Naive B cell (primary cell): ENCODE measurements at regions not wholly inside any gene's neighbourhood (a gene's known extent, or its start where the extent isn't known, plus 50 kb on each side); places are given as distances from the start of the nearest gene placed in this dataset.
"Not testable (repeated sequence)": the region's sequence is repeated elsewhere in the genome, so short reads cannot be mapped to it uniquely, and the experiment has no call there.

Experiments used
- ATAC-seq, 2 donors: fragments of 150-1000 bp; cut with Tn5 transposase; 2 replicates each; pipeline ENCODE4 v1.10.0; 2021; ENCODE audit warnings: low read depth in 2 of 2, mild to moderate bottlenecking in 2 of 2, moderate library complexity in 2 of 2
- DNase-seq: peaks from one replicate; pipeline ENCODE4 v3.0.0; 2022
- H3K27ac Mint-ChIP-seq, 6 donors: one replicate each; pipeline ENCODE4 v1.8.0; 2020 to 2022; ENCODE audit warnings: mild to moderate bottlenecking in 6 of 6, mixed read lengths in 6 of 6, moderate library complexity in 5 of 6, inconsistent platforms in 2 of 6
- H3K27me3 Mint-ChIP-seq, 3 donors: one replicate each; pipeline ENCODE4 v1.8.0; 2021 to 2022; ENCODE audit warnings: mixed read lengths in 3 of 3, mild to moderate bottlenecking in 1 of 3
- H3K36me3 Mint-ChIP-seq, 2 donors: one replicate each; pipeline ENCODE4 v1.8.0; 2020 to 2022; ENCODE audit warnings: mixed read lengths in 2 of 2, inconsistent platforms in 1 of 2, mild to moderate bottlenecking in 1 of 2
- H3K4me1 Mint-ChIP-seq, 3 donors: one replicate each; pipeline ENCODE4 v1.8.0; 2020 to 2022; ENCODE audit warnings: mixed read lengths in 3 of 3, inconsistent platforms in 1 of 3, mild to moderate bottlenecking in 1 of 3, moderate library complexity in 1 of 3
- H3K4me3 Mint-ChIP-seq, 8 donors: one replicate each; pipeline ENCODE4 v1.8.0; 2020 to 2022; ENCODE audit warnings: mild to moderate bottlenecking in 8 of 8, mixed read lengths in 8 of 8, moderate library complexity in 8 of 8, inconsistent platforms in 2 of 8
- H3K9me3 Mint-ChIP-seq, 7 donors: one replicate each; pipeline ENCODE4 v1.8.0; 2020 to 2022; ENCODE audit warnings: mixed read lengths in 7 of 7, mild to moderate bottlenecking in 5 of 7, inconsistent platforms in 2 of 7, moderate library complexity in 1 of 7

GRCh38 chr3:137304313-137305056 lies 346.7 kb downstream of the IL20RB start:
- H3K27me3 Mint-ChIP-seq: no peaks in the 10 kb centered on the region

DNA sequence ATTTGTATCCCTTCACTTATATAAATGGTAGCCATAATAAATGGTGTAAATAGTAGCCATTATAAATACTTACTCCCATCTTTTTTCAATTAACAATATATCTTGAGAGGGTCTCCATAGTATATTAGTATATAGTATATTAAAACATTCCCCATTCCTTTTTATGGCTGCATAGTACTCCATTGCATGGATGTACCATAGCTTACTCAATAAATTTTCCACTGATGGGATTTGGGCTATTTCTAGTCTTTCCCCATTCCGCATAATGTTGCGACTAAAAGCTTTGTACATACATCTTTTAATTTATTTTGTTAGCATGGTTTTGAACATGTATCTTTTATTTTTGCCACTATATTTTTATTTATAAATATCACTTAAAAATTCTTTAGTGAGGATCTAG lies 366.3 kb downstream of the IL20RB start:
- no peak overlapping the region for H3K27ac Mint-ChIP-seq
- H3K4me3 Mint-ChIP-seq: no peak overlapping the region
- H3K36me3 Mint-ChIP-seq: no peaks in the 10 kb centered on the region
- H3K27me3 Mint-ChIP-seq: no peaks in the 10 kb centered on the region
- H3K9me3 Mint-ChIP-seq: peaks cover 6 to 22% (median 8%) of the 10 kb centered on the region in 7 donors
- no peak for ATAC-seq
- no peaks in the 10 kb centered on the region for H3K4me1 Mint-ChIP-seq
- no peak for DNase-seq

More at GRCh38 chr3:137304313-137305056, 346.7 kb downstream of the IL20RB start:
- Mint-ChIP-seq H3K27ac (no peak overlapping the region), H3K4me1 (no peaks in the 10 kb centered on the region), H3K9me3 (peaks cover 0 to 12% (median 4%) of the 10 kb centered on the region in 7 donors), H3K36me3 (no peaks in the 10 kb centered on the region), H3K4me3 (no peak overlapping the region)
- no peak for ATAC-seq
- DNase-seq: no peak

GRCh38 chr3:137325170-137325569 lies 367.4 kb downstream of the IL20RB start:
- no peaks in the 10 kb centered on the region for H3K4me1 Mint-ChIP-seq
- no peak for DNase-seq
- H3K27ac Mint-ChIP-seq: no peak overlapping the region
- no peak for ATAC-seq
- no peaks in the 10 kb centered on the region for H3K36me3 Mint-ChIP-seq
- no peaks in the 10 kb centered on the region for H3K27me3 Mint-ChIP-seq
- peaks cover 6 to 22% (median 9%) of the 10 kb centered on the region in 7 donors for H3K9me3 Mint-ChIP-seq
- no peak overlapping the region for H3K4me3 Mint-ChIP-seq

DNA sequence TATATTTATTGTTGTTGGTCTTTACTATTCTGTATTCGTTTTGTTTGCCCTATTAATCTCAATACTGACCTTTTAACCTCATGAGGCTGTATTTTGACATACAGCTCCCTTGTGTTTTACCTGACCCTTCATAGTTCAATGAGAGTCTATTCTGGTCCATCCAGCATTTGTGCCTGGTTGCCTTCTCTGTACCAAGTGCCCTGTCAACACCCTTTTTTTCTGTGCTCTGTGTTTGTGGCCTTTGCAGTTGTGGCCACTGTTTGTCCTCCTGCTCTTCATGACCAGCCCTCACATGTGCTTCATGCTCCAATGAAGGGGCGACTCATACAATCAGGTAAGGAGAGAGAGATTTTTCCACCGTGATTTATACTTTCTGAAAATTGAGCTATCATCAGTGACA lies 368.2 kb downstream of the IL20RB start:
- no peaks in the 10 kb centered on the region for H3K36me3 Mint-ChIP-seq
- H3K9me3 Mint-ChIP-seq: peaks cover 6 to 22% (median 15%) of the 10 kb centered on the region in 7 donors
- no peak for ATAC-seq
- no peak for DNase-seq
- no peak overlapping the region for H3K4me3 Mint-ChIP-seq
- no peak overlapping the region for H3K27ac Mint-ChIP-seq
- no peaks in the 10 kb centered on the region for H3K4me1 Mint-ChIP-seq
- H3K27me3 Mint-ChIP-seq: no peaks in the 10 kb centered on the region

DNA sequence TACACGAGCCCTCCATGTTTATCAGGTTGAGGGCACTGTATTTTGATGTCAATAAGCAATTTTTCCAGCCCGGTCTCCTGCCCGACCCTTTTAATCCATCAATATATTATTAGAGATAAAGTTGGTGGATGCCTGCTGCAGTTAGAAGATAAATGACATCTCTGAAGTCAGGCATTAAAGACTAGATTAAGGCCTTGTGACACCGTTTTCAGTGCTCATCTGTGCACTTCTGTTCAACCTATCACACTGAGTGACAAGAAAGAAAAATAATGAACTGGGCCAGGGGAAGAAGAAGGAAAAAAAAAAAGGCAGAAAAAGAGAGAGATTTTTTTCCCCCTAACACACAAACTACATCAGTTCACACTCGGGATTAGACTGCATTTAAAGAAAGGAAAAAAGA lies 371.8 kb downstream of the IL20RB start:
- ATAC-seq (no peak), DNase-seq (no peak)
- H3K36me3 Mint-ChIP-seq: no peaks in the 10 kb centered on the region
- H3K4me1 Mint-ChIP-seq: no peaks in the 10 kb centered on the region
- peaks cover 4 to 27% (median 12%) of the 10 kb centered on the region in 7 donors for H3K9me3 Mint-ChIP-seq
- no peak overlapping the region for H3K27ac Mint-ChIP-seq
- no peaks in the 10 kb centered on the region for H3K27me3 Mint-ChIP-seq
- no peak overlapping the region for H3K4me3 Mint-ChIP-seq

DNA sequence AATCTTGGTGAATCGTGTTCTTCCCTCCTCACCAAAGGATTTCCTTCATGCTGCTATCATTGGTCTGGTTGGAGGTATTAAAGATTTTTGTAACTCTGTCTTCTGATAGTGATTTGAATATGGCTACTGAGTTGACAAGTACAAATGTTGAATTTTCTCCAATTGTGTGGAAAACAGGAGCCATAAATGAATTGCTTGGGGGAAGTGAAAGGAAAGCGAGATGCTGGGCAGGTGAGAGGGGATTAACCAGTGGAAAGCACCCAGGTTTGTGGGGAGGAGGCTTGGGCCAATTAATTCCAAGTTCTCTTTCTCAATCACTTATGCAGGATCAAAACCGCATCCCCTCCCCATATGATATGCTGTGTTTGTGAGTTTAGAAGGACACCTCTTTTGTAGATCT lies 372.5 kb downstream of the IL20RB start:
- H3K27me3 Mint-ChIP-seq: no peaks in the 10 kb centered on the region
- H3K4me3 Mint-ChIP-seq: no peak overlapping the region

DNA sequence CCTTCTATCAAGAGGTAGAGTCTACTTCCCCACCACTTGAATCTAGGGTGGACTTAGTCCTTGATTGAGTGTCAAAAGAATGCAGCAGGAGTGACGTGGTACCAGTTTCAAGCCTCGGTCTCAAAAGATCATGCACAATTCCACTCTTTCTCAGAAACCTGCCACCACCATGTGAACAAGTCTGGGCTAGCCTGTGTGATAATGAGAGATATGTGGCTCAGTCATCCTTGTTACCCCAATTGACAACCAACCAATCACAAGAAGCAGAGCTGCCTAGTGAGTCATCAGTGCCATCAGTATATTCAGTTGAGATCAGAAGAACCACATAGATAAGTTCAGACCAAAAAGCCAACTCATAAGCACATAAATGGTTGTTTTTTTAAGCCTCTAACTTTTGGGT lies 374.5 kb downstream of the IL20RB start:
- DNase-seq: no peak

More for the DNA sequence above, 372.5 kb downstream of the IL20RB start:
- no peak for ATAC-seq
- H3K27ac Mint-ChIP-seq: no peak overlapping the region
- no peak for DNase-seq
- H3K36me3 Mint-ChIP-seq: no peaks in the 10 kb centered on the region
- H3K4me1 Mint-ChIP-seq: no peaks in the 10 kb centered on the region
- H3K9me3 Mint-ChIP-seq: peaks cover 0 to 20% (median 6%) of the 10 kb centered on the region in 7 donors

DNA sequence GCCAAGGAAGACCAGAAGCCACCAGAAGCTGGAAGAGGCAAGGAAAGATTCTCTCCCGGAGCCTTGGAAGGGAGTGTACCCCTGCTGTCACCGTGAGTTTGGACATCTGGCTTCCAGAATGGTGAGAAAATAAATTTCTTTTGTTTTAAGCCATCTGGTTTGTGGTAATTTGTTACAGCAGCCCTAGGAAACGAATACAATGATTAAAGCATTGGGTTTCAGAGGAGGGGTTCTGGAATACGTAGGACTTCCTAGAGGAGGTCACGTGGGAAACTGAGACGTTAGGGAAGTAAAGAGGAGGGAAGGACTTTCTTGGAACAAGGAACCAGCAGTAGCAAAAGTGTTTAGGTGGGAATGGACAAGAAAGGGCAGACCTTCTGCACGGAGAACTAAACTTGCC lies 377.7 kb downstream of the IL20RB start:
- no peaks in the 10 kb centered on the region for H3K4me1 Mint-ChIP-seq
- no peak overlapping the region for H3K4me3 Mint-ChIP-seq
- H3K9me3 Mint-ChIP-seq: peaks cover 8 to 32% (median 21%) of the 10 kb centered on the region in 7 donors
- H3K27ac Mint-ChIP-seq: no peak overlapping the region
- ATAC-seq: no peak
- peaks cover 4 to 9% of the 10 kb centered on the region in 2 donors for H3K36me3 Mint-ChIP-seq
- no peaks in the 10 kb centered on the region for H3K27me3 Mint-ChIP-seq
- DNase-seq: no peak

More for the DNA sequence above, 374.5 kb downstream of the IL20RB start:
- peaks cover 0 to 15% (median 4%) of the 10 kb centered on the region in 7 donors for H3K9me3 Mint-ChIP-seq
- H3K36me3 Mint-ChIP-seq: peaks cover 0 to under 1% of the 10 kb centered on the region in 2 donors
- H3K27me3 Mint-ChIP-seq: no peaks in the 10 kb centered on the region
- no peak for ATAC-seq
- H3K27ac Mint-ChIP-seq: no peak overlapping the region
- H3K4me3 Mint-ChIP-seq: no peak overlapping the region
- H3K4me1 Mint-ChIP-seq: no peaks in the 10 kb centered on the region

- H3K4me1 Mint-ChIP-seq, DNase-seq, H3K27ac Mint-ChIP-seq, ATAC-seq, H3K27me3 Mint-ChIP-seq, H3K36me3 Mint-ChIP-seq, H3K4me3 Mint-ChIP-seq: not testable (repeated sequence)
- H3K9me3 Mint-ChIP-seq: peaks cover 10 to 33% (median 19%) of the 10 kb centered on the region in 7 donors
Measured at GRCh38 chr3:137338400-137338799, 380.6 kb downstream of the IL20RB start.

GRCh38 chr3:137343283-137343682 lies 385.5 kb downstream of the IL20RB start:
- no peak for DNase-seq
- Mint-ChIP-seq H3K27ac (no peak overlapping the region), H3K4me3 (no peak overlapping the region), H3K9me3 (peaks cover 3 to 19% (median 14%) of the 10 kb centered on the region in 7 donors), H3K27me3 (no peaks in the 10 kb centered on the region), H3K36me3 (no peaks in the 10 kb centered on the region), H3K4me1 (no peaks in the 10 kb centered on the region)
- no peak for ATAC-seq

- Mint-ChIP-seq H3K4me3 (no peak overlapping the region), H3K27ac (no peak overlapping the region), H3K27me3 (no peaks in the 10 kb centered on the region), H3K36me3 (no peaks in the 10 kb centered on the region), H3K9me3 (peaks cover 0 to 17% (median 7%) of the 10 kb centered on the region in 7 donors), H3K4me1 (no peaks in the 10 kb centered on the region)
- DNase-seq (no peak), ATAC-seq (no peak)
Measured at GRCh38 chr3:137347132-137347531, 389.3 kb downstream of the IL20RB start.

- Mint-ChIP-seq H3K4me3 (no peak overlapping the region), H3K27me3 (no peaks in the 10 kb centered on the region), H3K27ac (no peak overlapping the region), H3K36me3 (no peaks in the 10 kb centered on the region), H3K9me3 (peaks cover 0 to 14% (median 6%) of the 10 kb centered on the region in 7 donors), H3K4me1 (no peaks in the 10 kb centered on the region)
- DNase-seq (no peak), ATAC-seq (no peak)
Measured at GRCh38 chr3:137347817-137348368, 390.1 kb downstream of the IL20RB start.

DNA sequence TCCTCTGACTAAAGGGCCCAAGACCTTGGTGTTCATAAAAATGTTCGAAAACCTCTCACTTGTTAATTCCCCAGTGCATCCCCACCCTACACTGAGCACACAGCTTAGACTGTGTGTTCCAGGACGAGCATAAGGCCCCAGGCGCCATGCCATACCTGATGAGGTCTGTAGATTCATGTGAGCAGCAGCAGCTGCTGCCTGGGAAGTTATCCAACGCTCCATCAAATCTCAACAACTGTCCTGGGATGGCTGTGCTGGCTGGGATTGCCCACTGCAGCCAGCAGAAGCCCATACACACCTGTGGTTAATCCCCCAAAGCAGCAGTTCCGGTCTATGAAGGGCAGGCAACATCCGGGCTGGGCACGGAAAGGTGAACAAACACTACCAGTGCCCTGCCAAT lies 391.2 kb downstream of the IL20RB start:
- H3K27ac Mint-ChIP-seq: no peak overlapping the region
- H3K9me3 Mint-ChIP-seq: peaks cover 0 to 14% (median 7%) of the 10 kb centered on the region in 7 donors
- no peaks in the 10 kb centered on the region for H3K27me3 Mint-ChIP-seq
- DNase-seq (no peak), ATAC-seq (no peak)
- no peaks in the 10 kb centered on the region for H3K4me1 Mint-ChIP-seq
- no peak overlapping the region for H3K4me3 Mint-ChIP-seq
- no peaks in the 10 kb centered on the region for H3K36me3 Mint-ChIP-seq

DNA sequence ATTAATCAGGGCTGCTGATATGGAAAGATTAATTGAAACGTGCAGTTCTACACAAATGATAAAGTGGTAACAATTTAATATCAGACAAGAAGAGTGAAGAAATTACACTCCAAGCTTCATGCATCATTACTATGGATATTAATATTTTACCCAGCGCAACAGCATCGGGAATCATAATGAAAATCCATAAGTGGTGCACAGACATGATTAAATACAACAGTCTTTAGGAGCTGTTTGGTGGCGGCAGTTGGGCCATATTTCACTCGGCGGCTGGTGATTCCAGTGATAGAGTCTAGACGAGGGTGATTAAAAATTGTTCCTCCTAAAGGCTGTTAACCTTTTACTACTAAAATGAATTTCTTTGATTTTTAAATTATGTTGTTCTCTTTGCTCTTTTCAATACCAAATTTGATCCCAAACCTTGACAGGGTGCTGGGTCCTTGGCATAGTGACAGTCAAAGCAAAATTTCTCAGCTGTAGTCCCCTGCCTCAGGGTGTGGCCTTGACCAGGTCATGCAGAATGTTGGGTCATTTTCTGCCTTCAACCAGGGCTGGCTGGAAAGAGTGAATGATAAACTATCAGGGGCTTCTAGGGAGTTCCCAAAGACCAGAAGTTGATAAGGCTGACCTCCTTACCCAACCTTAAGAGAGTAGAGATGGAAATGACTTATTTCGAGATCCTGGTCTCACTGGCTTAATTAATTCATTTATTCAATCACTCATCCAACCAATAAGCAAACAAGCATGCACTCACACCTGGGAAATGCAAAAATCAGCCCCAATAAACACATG lies 392.0 kb downstream of the IL20RB start:
- no peak overlapping the region for H3K4me3 Mint-ChIP-seq
- H3K9me3 Mint-ChIP-seq: peaks cover 0 to 14% (median 5%) of the 10 kb centered on the region in 7 donors
- no peak for ATAC-seq

More for the DNA sequence above, 392.0 kb downstream of the IL20RB start:
- no peak overlapping the region for H3K27ac Mint-ChIP-seq
- H3K4me1 Mint-ChIP-seq: no peaks in the 10 kb centered on the region
- no peaks in the 10 kb centered on the region for H3K36me3 Mint-ChIP-seq
- no peak for DNase-seq
- H3K27me3 Mint-ChIP-seq: no peaks in the 10 kb centered on the region
